ENCODE measurements at regions not wholly inside any gene's neighbourhood (a gene's known extent, or its start where the extent isn't known, plus 50 kb on each side); places are given as distances from the start of the nearest gene placed in this dataset.

DNA sequence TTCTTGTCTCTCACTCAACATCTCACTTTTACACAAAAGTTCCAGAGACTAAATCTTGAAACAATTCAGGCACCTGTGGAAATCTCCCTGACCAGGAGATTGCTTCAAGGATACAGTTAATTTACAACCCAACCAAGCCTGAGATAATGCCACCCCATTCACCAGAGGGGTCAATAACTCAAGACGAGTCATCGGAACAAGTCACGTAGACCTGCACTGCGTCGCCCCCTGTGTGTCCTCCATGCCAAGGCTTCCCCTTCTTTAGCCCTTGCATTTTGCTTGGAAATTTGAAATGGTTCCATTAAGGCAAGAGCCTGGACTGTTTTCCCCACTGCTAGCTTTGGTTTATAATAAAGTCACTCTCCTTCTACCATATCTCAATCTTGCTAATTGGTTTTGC, 129.0 kb upstream of the NEO1 start:
- FAIRE-seq (no peak), DNase-seq (ENCODE audit: insufficient read length, low spot score) (no peak)

DNA sequence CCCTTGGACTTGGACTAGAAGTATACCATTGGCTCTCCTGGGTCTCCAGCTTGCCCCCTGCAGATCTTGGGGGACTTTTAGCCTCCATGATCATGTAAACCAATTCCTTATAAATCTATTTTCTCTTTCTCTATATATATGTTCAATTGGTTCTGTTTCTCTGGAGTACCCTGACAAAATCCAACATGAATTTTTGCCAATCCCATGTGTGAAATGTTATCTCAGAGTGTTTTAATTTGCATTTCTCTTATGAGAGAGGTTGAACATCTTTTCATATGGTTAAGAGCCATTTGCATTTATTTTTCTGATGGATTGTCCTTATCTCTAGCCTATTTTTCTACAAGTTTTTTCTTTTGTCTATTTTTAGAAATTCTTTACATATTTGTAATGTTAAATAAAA, 131.7 kb upstream of the NEO1 start:
- DNase-seq (ENCODE audit: insufficient read length, low spot score) (no peak), FAIRE-seq (no peak)

DNA sequence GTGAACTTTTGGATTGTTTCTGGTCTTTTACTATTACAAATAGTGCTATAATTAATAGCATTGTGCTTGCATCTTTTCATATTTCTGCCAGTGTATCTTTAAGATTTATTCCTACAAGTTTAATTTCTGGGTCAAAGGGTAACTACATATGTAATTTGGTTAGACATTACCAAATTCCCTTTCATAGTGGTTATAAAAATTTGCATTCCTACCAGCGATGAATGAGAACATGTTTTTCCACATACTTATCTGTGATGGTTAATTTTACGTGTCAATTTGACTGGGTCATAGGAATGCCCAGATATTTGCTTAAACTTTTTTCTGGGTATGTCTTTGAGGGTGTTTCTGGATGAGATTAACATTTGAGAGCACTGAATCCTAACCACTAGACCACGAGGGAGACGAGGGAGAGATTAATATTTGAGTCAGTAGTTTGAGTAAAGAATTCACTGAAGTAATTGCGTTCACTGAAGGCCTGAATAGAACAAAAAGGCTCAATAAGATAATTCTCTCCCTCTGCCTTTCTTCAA, 132.3 kb upstream of the NEO1 start:
- no peak for FAIRE-seq

DNA sequence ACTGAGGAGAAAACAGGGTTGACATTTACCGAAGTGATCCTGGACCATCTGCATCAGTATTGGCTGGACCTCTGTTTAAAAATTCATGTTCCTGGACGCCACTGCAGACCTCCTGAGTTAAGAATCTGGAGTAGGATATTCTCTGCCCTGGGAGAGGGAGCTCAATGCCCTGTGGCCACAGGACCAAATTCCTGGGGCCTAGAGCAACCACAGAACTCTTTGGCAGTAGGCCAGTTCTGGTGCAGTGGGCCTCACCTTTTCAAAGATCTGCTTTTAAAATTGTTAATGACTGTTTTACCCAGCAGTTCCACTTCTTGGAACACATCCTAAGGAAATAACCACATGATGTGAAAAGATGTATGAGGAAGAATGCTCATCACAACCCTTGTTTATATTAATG, 133.3 kb upstream of the ADPGK start:
- DNase-seq (ENCODE audit: insufficient read length, low spot score): no peak
- FAIRE-seq: no peak

More for the DNA sequence above, 132.3 kb upstream of the NEO1 start:
- DNase-seq (ENCODE audit: insufficient read length, low spot score): no peak

DNA sequence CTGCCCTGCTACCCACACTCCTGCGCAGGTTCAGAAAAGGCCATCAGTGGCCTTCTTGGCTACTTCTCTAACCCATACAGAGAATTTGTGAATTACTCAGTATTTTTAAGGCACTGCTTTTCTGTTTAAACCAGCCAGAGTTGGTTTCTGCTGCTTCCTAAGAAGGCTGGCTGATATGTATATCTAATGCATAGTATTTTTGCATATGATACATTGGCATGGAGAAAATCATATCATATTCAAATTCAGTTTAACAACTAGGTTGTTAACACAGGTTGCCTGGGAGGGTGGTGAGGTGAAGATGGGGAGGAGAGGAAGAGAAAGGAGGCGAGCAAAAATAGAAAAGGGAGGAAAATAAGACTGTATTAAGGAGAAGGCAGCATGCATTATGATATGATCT, 132.8 kb upstream of the ADPGK start:
- FAIRE-seq (no peak), DNase-seq (ENCODE audit: insufficient read length, low spot score) (no peak)

DNA sequence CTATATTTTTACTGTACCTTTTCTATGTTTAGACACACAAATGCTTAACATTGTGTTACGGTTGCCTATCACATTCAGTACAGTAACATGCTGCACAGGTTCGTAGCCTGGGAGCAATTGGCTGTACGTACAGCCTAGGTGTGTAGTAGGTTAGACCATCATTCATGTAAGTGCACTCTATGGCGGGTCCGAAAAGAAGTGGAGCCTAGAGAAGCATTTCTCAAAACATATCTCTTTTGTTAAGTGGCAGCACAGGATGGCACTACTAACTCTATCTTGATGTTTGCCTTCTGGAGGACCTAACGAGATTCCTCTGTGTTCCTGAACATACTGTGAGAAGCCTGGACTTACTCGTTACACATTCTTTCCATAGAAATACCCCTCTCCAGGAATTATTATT, 132.3 kb upstream of the ADPGK start:
- FAIRE-seq (no peak), DNase-seq (ENCODE audit: insufficient read length, low spot score) (no peak)

DNA sequence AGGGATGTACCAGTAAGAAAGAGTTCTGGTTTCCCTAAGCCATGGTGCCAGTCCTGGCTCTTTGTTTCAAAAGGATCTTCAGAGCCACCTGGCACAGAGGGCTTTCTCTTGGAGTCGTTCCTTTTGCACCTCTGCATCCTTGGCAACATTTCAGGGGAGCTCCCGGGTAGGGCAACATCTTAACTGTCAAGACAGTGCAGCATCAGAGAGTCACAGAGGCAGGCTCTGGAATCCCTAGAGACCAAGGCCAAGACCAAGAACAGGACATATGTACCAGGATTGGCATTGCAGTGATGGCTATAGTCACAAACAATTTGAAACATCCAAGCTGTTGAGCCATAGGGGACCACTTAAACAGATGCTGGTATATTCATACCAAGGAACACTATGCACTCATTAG, 129.4 kb upstream of the ADPGK start:
- DNase-seq (ENCODE audit: insufficient read length, low spot score) (no peak), FAIRE-seq (no peak)

DNA sequence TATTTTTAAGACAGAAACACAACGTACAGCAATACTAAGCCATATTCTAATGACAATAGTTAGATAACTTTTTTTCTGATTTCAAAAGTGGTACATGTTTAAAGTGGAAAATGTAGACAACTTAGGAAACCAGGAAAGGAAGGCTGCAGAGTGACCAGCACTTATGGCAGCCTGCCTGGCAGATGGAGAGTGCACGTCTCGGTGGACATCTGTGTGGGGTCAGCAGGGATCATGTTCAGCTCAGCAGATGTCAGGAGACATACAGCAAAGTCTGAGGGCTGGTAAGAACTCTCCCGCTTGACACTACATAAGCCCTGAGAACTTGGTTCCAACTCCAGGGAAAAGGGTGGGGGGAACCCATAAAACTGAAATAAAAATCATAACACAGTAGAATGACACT, 128.6 kb upstream of the ADPGK start:
- FAIRE-seq: no peak

DNA sequence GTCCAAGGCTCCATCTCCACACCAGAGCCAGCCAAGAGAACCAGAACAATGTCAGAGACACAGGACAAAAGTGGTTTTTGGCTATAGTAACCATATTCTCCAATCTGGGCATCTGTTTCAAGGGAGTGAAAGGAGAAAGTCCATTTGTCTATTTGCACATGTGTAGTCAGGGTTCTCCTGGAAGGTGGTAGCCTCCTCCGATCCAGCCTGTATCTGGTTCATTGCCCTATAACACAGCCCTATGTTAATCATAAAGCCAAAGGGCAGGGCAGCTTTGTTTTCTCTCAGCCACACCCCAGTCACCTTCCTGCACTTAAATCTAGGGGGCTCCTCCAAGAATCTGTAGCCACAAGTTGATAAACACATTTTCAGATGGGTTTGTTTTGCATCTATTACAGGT, 128.1 kb upstream of the ADPGK start:
- no peak for DNase-seq (ENCODE audit: insufficient read length, low spot score)

More for the DNA sequence above, 128.6 kb upstream of the ADPGK start:
- DNase-seq (ENCODE audit: insufficient read length, low spot score): no peak

DNA sequence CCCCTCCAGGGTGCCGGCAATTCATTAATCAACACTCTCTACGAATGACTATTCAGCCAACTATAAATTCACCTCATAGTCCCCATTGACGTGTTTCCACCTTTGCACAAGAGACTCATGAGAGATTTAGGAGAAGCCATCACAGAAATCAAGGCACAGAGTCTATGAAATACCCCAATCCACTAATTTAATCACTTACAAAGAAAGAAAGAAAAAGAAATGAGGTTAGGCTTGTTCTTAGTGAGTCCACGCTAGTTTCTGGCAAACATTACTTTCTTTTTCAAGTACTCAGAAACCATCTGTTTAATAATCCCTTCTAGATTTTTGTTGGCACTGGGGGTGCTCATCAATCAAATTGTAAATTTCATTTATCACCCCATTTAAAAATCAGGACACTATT, 125.2 kb upstream of the ADPGK start:
- FAIRE-seq: peak; percentile 21

More for the DNA sequence above, 128.1 kb upstream of the ADPGK start:
- FAIRE-seq: no peak

DNA sequence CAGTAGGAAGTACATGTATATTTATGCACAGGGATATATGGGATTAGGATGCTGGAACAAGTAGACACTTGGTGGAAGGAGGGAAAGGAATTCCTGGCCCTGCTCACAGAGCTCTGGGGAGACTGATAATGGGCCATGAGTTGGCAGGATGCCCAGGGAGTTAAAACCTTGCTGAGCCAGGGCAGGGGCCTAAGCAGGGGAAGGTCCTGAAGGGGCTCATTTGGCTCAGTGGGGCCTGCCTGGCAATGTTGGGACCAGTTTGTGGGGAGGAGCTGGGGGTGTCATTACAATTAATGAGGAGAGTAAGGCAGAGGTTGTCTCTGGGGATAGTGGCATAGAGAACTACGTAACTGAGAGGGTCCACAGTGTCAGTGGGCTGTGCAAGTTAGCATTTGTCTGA, 124.2 kb upstream of the ADPGK start:
- no peak for DNase-seq (ENCODE audit: insufficient read length, low spot score)
- no peak for FAIRE-seq

More for the DNA sequence above, 125.2 kb upstream of the ADPGK start:
- DNase-seq (ENCODE audit: insufficient read length, low spot score): no peak

DNA sequence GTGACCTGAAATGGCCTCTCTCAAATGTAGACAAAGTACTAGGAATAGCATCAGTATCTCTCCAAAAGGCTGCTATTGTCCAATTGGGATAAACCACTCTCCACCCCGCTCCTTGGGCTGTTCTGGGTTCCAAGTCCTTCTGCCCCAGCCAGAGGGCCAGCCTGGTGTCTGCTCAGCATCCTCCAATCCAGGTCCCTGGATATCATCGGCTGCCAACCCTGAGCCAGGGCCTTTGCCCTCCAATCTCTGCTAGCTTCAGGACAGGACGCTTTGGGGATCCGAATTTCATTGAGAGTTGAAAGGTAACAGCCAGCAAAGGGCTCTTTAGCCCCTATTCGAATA, 119.3 kb upstream of the ADPGK start:
- no peak for FAIRE-seq

DNA sequence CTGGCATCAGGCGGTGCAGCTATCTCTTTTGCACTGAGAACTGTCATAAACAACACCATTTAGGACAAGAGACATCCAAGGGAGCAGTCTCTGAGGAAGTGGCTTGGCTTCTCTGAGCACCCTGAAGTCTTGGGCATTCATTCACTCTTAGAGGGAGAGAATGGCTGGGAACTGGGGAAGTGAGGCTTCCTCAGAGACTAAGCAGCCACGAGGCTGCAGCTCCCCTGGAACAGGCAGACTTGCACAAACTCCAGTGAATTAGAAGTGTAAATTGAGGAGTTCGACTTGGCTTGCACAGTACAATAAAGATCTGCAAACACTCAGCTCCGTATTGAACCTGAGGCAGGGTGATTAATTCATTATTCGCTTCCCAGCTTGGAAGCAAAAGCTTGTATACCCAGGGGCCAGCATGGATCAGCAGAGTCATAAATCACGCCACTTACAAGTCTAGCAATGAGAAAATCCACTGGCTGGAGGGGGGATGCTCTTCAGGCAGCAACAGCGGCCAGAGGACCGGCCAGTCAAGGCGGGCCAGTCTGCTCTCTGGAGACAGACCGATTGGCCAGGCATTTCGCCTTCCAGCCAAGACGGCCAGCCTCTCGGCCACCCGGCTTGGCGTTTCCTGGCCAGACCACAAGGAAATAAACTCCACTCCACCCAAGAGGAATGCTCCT, 118.8 kb upstream of the ADPGK start:
- DNase-seq (ENCODE audit: insufficient read length, low spot score): no peak
- FAIRE-seq: no peak

More for the DNA sequence above, 119.3 kb upstream of the ADPGK start:
- no peak for DNase-seq (ENCODE audit: insufficient read length, low spot score)

DNA sequence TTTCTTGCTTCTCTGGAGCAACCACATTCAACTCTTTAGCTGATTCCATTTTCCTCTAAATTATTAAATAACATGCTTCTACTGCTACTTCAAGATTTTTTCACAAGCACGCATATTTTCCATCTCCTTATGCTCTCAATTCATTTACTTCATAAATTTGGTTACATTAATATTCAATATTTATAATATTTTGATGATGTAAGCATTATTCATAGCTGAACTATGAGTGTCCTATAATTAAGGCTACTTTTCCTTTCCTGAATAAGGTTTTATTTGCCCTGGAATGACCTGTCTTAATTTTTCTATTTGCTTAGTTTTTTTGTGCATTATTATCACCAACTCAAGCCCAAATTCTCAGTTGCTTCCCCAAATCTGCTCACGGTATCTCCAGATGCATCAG, 109.4 kb upstream of the ADPGK start:
- FAIRE-seq: no peak
- DNase-seq (ENCODE audit: insufficient read length, low spot score): no peak

DNA sequence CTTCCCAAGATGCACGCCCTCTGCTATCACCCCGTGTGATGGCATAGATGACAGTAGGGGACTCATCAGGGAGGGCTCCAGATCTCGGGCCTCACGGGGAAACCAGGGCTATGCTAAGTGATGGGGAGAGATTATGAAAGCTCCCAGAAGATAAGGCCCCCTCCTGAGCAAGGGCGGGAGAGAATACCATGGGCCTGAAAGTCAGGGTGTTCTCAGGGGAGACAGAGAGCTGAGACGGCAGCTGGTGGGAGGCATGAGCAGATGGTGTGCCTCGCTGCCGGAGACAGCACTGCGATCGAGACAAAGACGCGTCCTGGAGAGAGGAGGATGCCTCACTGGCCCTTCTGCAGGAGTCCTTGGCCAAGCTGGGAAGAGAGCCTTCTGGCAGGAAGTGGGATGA, 106.5 kb upstream of the ADPGK start:
- DNase-seq (ENCODE audit: insufficient read length, low spot score) (no peak), FAIRE-seq (no peak)

DNA sequence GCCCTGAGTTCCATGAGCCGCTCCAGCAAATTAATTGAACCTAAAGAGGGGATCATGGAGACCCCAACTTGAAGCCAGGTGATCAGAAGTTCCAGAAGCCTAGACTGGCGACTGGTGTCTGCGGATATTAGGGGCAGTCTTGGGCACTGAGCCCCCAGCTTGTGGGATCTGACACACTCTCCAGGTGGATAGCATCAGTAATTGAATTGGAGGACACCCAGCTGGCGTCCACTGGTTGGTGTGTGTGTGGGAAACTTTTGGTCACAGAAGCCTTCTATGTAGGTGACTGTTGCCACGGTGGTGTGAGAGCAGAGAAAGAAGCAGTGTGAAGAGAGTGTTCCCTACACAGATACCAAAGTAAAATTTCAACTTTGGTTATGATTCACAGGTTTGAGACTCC, 106.0 kb upstream of the ADPGK start:
- FAIRE-seq: no peak

DNA sequence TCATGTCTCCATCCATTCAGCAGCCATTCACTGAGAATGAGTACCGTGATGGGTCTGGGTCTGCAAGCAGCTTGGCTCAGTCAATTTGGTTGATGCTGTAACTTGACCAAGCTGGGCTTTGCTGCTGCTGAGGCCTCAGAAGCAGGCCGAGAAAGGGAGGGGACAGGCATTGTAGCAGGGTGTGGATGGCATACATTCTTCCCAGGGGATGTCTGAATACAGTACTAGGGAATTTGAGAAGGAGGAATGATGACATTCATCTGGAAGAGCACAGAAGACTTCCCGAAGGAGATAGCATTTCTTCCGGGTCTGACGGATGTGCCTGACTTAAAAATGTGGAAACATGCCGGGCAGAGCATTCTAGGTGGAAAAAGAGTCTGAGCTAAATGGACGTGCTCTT, 105.3 kb upstream of the ADPGK start:
- FAIRE-seq (no peak), DNase-seq (ENCODE audit: insufficient read length, low spot score) (no peak)

More for the DNA sequence above, 106.0 kb upstream of the ADPGK start:
- DNase-seq (ENCODE audit: insufficient read length, low spot score): no peak

DNA sequence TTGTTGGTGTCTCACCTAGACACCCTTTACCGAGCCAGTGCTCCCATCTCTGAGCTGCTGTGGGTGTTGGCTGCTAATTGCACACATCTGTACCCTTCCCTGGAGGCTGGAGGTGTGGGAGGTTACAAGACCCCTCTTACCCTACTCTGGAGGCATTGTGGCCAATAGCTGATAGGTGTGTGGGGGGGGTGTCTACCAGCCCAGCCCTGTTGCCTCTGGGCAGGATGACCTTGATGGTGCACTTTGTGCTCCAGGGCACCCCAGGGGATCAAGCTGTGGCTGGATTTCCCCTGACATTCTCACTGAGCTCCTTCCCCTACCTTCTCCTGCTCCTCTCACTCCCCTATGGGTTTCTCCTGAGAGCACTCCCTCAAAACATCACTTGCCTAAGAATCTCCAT, 104.7 kb upstream of the ADPGK start:
- DNase-seq (ENCODE audit: insufficient read length, low spot score) (no peak), FAIRE-seq (no peak)

DNA sequence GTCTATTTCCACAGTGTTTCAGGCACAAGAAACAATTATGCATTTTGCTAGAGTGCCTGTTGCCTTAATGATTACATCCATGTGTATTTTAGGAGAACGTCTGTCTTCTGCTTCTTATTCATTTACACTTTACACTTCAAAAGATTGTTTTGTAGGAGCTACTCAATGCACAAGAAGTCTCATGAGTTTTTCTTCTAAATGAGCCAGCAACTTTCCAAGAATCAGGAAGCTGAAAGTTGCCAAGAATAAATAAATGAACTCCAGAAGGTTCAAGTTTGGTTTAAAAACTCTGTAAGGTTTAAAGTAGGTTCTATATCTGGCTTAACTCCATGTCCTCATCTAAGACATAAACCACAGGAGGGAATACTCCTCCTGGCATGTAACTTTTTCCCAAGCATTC, 103.8 kb upstream of the ADPGK start:
- DNase-seq (ENCODE audit: insufficient read length, low spot score) (no peak), FAIRE-seq (no peak)

DNA sequence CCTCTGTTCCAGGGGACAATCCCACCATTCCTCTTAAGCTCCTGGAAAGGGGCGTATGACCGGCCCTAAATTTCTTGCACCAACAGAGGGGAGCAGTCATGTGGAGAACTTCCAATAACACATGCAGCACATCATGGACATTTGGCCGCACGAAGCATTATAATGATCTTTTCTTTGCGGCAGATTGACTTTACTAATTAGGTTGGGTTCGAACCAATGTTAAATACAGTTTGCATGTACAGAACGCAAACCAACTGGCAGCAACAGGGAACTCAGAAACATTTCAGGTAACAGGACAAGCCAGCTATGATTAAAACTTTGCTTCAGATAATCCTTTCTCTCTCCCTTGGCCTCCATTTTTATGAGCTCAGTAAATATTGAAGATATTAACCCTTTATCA, 100.8 kb upstream of the ADPGK start:
- DNase-seq (ENCODE audit: insufficient read length, low spot score) (no peak), FAIRE-seq (no peak)

DNA sequence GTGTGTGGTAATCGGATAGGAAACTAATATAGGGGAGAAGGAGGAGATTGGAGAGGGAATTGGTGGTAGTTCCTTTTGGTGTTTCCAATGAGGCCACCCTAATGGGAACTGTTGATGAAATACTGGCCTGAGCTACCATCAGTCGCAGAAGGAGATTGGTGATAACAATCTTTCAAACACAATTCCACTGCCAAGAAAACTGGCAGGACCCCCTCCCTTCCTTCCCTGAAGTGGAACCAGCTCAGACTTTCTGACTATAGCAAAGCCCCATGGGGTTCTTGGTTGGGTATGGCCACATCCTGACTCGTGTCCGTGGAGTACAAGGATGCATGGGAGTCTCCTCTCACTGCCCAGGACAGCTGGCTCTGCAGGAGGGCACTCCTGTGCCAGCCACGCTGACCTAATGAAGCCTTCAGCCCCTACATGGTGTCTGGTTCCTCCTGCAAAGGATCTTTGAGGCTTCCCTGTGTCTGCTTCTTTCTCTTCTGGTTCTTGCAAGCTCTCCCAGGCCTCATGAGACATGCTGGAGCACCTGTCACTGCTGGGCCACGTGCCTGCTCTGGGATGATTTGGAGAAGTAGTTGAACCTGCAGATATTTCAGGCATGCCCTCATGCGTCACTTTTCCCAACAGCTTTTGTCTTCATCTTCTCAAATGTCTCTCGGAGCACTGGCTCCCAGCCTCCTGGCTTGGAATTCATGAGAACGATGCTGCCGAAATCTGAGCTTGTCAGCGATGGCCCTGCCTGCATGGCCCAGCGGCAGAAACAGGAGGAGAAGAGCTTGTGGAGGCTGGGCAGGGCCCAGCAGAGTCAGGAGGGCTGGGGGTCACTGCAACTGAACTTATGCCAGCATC, 90.0 kb upstream of the ADPGK start:
- no peak for FAIRE-seq
- no peak for DNase-seq (ENCODE audit: insufficient read length, low spot score)
